ENCODE measurements at regions not wholly inside any gene's neighbourhood (a gene's known extent, or its start where the extent isn't known, plus 50 kb on each side); places are given as distances from the start of the nearest gene placed in this dataset.

DNA sequence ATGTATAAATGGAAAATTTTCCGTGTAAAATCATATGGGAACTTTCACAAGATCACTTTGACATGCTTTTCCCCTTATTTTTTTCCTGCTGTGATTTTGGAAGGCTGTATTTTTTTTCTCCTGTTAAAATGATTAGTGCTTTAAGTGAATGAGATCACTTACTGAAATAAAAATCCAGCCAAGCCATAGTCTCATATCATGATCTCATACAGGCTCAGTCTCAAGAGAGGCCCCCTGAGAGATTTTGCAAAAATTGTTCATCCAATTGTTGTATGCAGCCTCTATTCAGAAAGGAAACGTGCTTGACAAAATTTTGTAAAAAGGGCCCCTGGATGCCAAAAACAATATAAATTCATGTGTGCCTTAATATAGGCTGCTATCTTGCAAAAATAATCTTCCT lies 528.2 kb downstream of the HDGFL1 start:
- H3K4me3 ChIP-seq (replicated peaks in 1 of 3; ENCODE audit: insufficient read depth in 1 of 3, low read depth in 2 of 3, low read length in 3 of 3) = no peak overlapping the region
- in situ Hi-C loops (cut with HindIII; ENCODE audit: extremely low pct_ligation_motif_present, low pct_unique_long_range_greater_than_20kb) (no loop called here), intact Hi-C loops (cut with micrococcal nuclease; ENCODE audit: unreplicated experiment) (no loop called here)
- no peaks in the 10 kb centered on the region for H3K79me2 ChIP-seq (ENCODE audit: insufficient read depth, low read length)
- CTCF ChIA-PET (ENCODE audit: low intra/inter-chr PET ratio, low total read pairs) = no interaction called here
- H2AFZ ChIP-seq (ENCODE audit: low read length) = no peak overlapping the region
- no peaks in the 10 kb centered on the region for H4K20me1 ChIP-seq (ENCODE audit: insufficient read depth, low read length)
- no peaks in the 10 kb centered on the region for H3K27me3 ChIP-seq (ENCODE audit: control insufficient read depth in 1 of 2, insufficient read depth in 2 of 2, low read length in 2 of 2)
- H3K9me3 ChIP-seq (ENCODE audit: low read length) = peaks cover 96% of the 10 kb centered on the region
- DNase-seq (ENCODE audit: low spot score) (no peak), FAIRE-seq (no peak), ATAC-seq (no peak)
- 3% methylated on average over 2 of the region's 2 CpGs for WGBS (ENCODE audit: low lambda C conversion rate)
- no TSS peak for BruUV-seq (replicated peaks)
- no peaks in the 10 kb centered on the region for H3K36me3 ChIP-seq (replicated peaks in 1 of 2; ENCODE audit: control insufficient read depth in 1 of 2, insufficient read depth in 2 of 2, low read length in 2 of 2)
- H3K9ac ChIP-seq (ENCODE audit: insufficient read depth, low read depth, low read length) = no peak overlapping the region
- no peak overlapping the region for H3K4me2 ChIP-seq (ENCODE audit: low read depth, low read length)
- POLR2A ChIA-PET = no interaction called here
- H3K4me1 ChIP-seq (ENCODE audit: insufficient read depth, low read length) = no peaks in the 10 kb centered on the region
- no peak overlapping the region for H3K27ac ChIP-seq (ENCODE audit: extremely low read length, insufficient read depth, low read length)
- TF ChIP-seq, protein P1, sequence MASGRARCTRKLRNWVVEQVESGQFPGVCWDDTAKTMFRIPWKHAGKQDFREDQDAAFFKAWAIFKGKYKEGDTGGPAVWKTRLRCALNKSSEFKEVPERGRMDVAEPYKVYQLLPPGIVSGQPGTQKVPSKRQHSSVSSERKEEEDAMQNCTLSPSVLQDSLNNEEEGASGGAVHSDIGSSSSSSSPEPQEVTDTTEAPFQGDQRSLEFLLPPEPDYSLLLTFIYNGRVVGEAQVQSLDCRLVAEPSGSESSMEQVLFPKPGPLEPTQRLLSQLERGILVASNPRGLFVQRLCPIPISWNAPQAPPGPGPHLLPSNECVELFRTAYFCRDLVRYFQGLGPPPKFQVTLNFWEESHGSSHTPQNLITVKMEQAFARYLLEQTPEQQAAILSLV (CRISPR knock-in tag; IDR thresholded peaks at IDR 0.05; ENCODE audit: borderline replicate concordance) = no peak
- TF ChIP-seq LCORL (IDR thresholded peaks at IDR 0.05) = no peak
- TF ChIP-seq LCORL (CRISPR knock-in tag; IDR thresholded peaks at IDR 0.05) = no peak
- TF ChIP-seq CEBPG (CRISPR knock-in tag; IDR thresholded peaks at IDR 0.05) = no peak
- no peak for TF ChIP-seq KDM2A (CRISPR knock-in tag; IDR thresholded peaks at IDR 0.05; ENCODE audit: borderline replicate concordance, low read depth)
- no peak for TF ChIP-seq ZC3H4 (CRISPR knock-in tag; IDR thresholded peaks at IDR 0.05; ENCODE audit: borderline replicate concordance)
- TF ChIP-seq GPN1 (CRISPR knock-in tag; IDR thresholded peaks at IDR 0.05; ENCODE audit: borderline replicate concordance) = no peak
- TF ChIP-seq, protein P2, sequence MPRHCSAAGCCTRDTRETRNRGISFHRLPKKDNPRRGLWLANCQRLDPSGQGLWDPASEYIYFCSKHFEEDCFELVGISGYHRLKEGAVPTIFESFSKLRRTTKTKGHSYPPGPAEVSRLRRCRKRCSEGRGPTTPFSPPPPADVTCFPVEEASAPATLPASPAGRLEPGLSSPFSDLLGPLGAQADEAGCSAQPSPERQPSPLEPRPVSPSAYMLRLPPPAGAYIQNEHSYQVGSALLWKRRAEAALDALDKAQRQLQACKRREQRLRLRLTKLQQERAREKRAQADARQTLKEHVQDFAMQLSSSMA (CRISPR knock-in tag; IDR thresholded peaks at IDR 0.05) = no peak
- TF ChIP-seq, protein P3, sequence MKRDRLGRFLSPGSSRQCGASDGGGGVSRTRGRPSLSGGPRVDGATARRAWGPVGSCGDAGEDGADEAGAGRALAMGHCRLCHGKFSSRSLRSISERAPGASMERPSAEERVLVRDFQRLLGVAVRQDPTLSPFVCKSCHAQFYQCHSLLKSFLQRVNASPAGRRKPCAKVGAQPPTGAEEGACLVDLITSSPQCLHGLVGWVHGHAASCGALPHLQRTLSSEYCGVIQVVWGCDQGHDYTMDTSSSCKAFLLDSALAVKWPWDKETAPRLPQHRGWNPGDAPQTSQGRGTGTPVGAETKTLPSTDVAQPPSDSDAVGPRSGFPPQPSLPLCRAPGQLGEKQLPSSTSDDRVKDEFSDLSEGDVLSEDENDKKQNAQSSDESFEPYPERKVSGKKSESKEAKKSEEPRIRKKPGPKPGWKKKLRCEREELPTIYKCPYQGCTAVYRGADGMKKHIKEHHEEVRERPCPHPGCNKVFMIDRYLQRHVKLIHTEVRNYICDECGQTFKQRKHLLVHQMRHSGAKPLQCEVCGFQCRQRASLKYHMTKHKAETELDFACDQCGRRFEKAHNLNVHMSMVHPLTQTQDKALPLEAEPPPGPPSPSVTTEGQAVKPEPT (CRISPR knock-in tag; IDR thresholded peaks at IDR 0.05; ENCODE audit: low read depth) = no peak
- no peak for TF ChIP-seq POLR2A (IDR thresholded peaks at IDR 0.05; ENCODE audit: insufficient read depth in 1 of 2, low read depth in 2 of 2, low read length in 2 of 2)
- TF ChIP-seq, protein P4, sequence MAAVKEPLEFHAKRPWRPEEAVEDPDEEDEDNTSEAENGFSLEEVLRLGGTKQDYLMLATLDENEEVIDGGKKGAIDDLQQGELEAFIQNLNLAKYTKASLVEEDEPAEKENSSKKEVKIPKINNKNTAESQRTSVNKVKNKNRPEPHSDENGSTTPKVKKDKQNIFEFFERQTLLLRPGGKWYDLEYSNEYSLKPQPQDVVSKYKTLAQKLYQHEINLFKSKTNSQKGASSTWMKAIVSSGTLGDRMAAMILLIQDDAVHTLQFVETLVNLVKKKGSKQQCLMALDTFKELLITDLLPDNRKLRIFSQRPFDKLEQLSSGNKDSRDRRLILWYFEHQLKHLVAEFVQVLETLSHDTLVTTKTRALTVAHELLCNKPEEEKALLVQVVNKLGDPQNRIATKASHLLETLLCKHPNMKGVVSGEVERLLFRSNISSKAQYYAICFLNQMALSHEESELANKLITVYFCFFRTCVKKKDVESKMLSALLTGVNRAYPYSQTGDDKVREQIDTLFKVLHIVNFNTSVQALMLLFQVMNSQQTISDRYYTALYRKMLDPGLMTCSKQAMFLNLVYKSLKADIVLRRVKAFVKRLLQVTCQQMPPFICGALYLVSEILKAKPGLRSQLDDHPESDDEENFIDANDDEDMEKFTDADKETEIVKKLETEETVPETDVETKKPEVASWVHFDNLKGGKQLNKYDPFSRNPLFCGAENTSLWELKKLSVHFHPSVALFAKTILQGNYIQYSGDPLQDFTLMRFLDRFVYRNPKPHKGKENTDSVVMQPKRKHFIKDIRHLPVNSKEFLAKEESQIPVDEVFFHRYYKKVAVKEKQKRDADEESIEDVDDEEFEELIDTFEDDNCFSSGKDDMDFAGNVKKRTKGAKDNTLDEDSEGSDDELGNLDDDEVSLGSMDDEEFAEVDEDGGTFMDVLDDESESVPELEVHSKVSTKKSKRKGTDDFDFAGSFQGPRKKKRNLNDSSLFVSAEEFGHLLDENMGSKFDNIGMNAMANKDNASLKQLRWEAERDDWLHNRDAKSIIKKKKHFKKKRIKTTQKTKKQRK (IDR thresholded peaks at IDR 0.05; ENCODE audit: low read length) = no peak
- TF ChIP-seq, protein P5, sequence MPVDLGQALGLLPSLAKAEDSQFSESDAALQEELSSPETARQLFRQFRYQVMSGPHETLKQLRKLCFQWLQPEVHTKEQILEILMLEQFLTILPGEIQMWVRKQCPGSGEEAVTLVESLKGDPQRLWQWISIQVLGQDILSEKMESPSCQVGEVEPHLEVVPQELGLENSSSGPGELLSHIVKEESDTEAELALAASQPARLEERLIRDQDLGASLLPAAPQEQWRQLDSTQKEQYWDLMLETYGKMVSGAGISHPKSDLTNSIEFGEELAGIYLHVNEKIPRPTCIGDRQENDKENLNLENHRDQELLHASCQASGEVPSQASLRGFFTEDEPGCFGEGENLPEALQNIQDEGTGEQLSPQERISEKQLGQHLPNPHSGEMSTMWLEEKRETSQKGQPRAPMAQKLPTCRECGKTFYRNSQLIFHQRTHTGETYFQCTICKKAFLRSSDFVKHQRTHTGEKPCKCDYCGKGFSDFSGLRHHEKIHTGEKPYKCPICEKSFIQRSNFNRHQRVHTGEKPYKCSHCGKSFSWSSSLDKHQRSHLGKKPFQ (CRISPR knock-in tag; IDR thresholded peaks at IDR 0.05; ENCODE audit: insufficient replicate concordance) = no peak
- TF ChIP-seq MAFF (IDR thresholded peaks at IDR 0.05; ENCODE audit: low read depth, low read length) = no peak
- no peak for TF ChIP-seq EED (CRISPR knock-in tag; IDR thresholded peaks at IDR 0.05)
- no peak for TF ChIP-seq ZNF570 (CRISPR knock-in tag; IDR thresholded peaks at IDR 0.05; ENCODE audit: borderline replicate concordance)
- TF ChIP-seq, protein P6, sequence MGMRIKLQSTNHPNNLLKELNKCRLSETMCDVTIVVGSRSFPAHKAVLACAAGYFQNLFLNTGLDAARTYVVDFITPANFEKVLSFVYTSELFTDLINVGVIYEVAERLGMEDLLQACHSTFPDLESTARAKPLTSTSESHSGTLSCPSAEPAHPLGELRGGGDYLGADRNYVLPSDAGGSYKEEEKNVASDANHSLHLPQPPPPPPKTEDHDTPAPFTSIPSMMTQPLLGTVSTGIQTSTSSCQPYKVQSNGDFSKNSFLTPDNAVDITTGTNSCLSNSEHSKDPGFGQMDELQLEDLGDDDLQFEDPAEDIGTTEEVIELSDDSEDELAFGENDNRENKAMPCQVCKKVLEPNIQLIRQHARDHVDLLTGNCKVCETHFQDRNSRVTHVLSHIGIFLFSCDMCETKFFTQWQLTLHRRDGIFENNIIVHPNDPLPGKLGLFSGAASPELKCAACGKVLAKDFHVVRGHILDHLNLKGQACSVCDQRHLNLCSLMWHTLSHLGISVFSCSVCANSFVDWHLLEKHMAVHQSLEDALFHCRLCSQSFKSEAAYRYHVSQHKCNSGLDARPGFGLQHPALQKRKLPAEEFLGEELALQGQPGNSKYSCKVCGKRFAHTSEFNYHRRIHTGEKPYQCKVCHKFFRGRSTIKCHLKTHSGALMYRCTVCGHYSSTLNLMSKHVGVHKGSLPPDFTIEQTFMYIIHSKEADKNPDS (CRISPR knock-in tag; IDR thresholded peaks at IDR 0.05) = no peak

All from HepG2 (cell line).